Retina (tissue), 1 donor: ENCODE measurements at regions not wholly inside any gene's neighbourhood (a gene's known extent, or its start where the extent isn't known, plus 50 kb on each side); places are given as distances from the start of the nearest gene placed in this dataset.
"Not testable (repeated sequence)": the region's sequence is repeated elsewhere in the genome, so short reads cannot be mapped to it uniquely, and the experiment has no call there.

Source experiments
- DNase-seq: peaks from one replicate; pipeline ENCODE4 v3.0.0-alpha.2; 2016

- DNase-seq: no peak
Observed at GRCh38 chr11:11220786-11221185, 132.3 kb downstream of the CSNK2A3 start.

GRCh38 chr11:11218629-11218986 lies 134.4 kb downstream of the CSNK2A3 start:
- DNase-seq: no peak

GRCh38 chr11:11217929-11218628 lies 135.0 kb downstream of the CSNK2A3 start:
- no peak for DNase-seq

- no peak for DNase-seq
Observed at GRCh38 chr11:11217289-11217928, 135.6 kb downstream of the CSNK2A3 start.

- peak; percentile 42 for DNase-seq
Observed at GRCh38 chr11:11215944-11216343, 137.1 kb downstream of the CSNK2A3 start.

GRCh38 chr11:11215058-11215815 lies 137.8 kb downstream of the CSNK2A3 start:
- no peak for DNase-seq

GRCh38 chr11:11213117-11213516 lies 139.9 kb downstream of the CSNK2A3 start:
- no peak for DNase-seq

GRCh38 chr11:11211888-11212287 lies 141.2 kb downstream of the CSNK2A3 start:
- no peak for DNase-seq

- no peak for DNase-seq
Observed at GRCh38 chr11:11211186-11211585, 141.9 kb downstream of the CSNK2A3 start.

GRCh38 chr11:11210446-11210845 lies 142.6 kb downstream of the CSNK2A3 start:
- DNase-seq: no peak

- no peak for DNase-seq
Observed at GRCh38 chr11:11209967-11210366, 143.1 kb downstream of the CSNK2A3 start.

GRCh38 chr11:11208994-11209393 lies 144.1 kb downstream of the CSNK2A3 start:
- DNase-seq: no peak

GRCh38 chr11:11207428-11207827 lies 145.6 kb downstream of the CSNK2A3 start:
- no peak for DNase-seq

GRCh38 chr11:11206484-11206883 lies 146.6 kb downstream of the CSNK2A3 start:
- no peak for DNase-seq

GRCh38 chr11:11202885-11203284 lies 150.2 kb downstream of the CSNK2A3 start:
- no peak for DNase-seq

- not testable (repeated sequence) for DNase-seq
Observed at GRCh38 chr11:11201302-11201701, 151.7 kb downstream of the CSNK2A3 start.

- DNase-seq: no peak
Observed at GRCh38 chr11:11192541-11192940, 160.5 kb downstream of the CSNK2A3 start.

GRCh38 chr11:11189506-11189905 lies 163.5 kb downstream of the CSNK2A3 start:
- no peak for DNase-seq

- no peak for DNase-seq
Observed at GRCh38 chr11:11186249-11186648, 166.8 kb downstream of the CSNK2A3 start.

GRCh38 chr11:11182261-11182660 lies 170.8 kb downstream of the CSNK2A3 start:
- DNase-seq: no peak

- no peak for DNase-seq
Observed at GRCh38 chr11:11178671-11179638, 174.1 kb downstream of the CSNK2A3 start.

GRCh38 chr11:11177156-11177808 lies 175.8 kb downstream of the CSNK2A3 start:
- DNase-seq: no peak
